H9 (cell line): ENCODE measurements at regions not wholly inside any gene's neighbourhood (a gene's known extent, or its start where the extent isn't known, plus 50 kb on each side); places are given as distances from the start of the nearest gene placed in this dataset.

ENCODE experiments used
- DNase-seq: peaks from one replicate; pipeline ENCODE4 v3.0.0-alpha.2; 2017
- H2AFZ ChIP-seq: one replicate; pipeline ENCODE4 v1.6.1; 2013; ENCODE audit warnings: mild to moderate bottlenecking, low read length, control low read depth, moderate library complexity
- H2AK5ac ChIP-seq: 2 replicates; pipeline ENCODE4 v1.6.1; 2013; ENCODE audit warnings: low read length, control low read depth, mixed read lengths; ENCODE audit not compliant: insufficient read length
- H2BK120ac ChIP-seq: one replicate; pipeline ENCODE4 v1.6.1; 2013; ENCODE audit warnings: low read depth, mild to moderate bottlenecking, low read length, control low read depth, inconsistent platforms; ENCODE audit not compliant: poor library complexity, severe bottlenecking
- H2BK12ac ChIP-seq: 2 replicates; pipeline ENCODE4 v1.6.1; 2013; ENCODE audit warnings: low read length, control low read depth, mixed read lengths, low read depth; ENCODE audit not compliant: insufficient read length
- H2BK15ac ChIP-seq: 2 replicates; pipeline ENCODE4 v1.6.1; 2013; ENCODE audit warnings: low read depth, low read length, control low read depth
- H2BK20ac ChIP-seq: one replicate; pipeline ENCODE4 v1.6.1; 2013; ENCODE audit warnings: low read depth, mild to moderate bottlenecking, low read length, control low read depth, inconsistent platforms; ENCODE audit not compliant: poor library complexity, severe bottlenecking
- H2BK5ac ChIP-seq: 2 replicates; pipeline ENCODE4 v1.6.1; 2013; ENCODE audit warnings: low read length, control low read depth, mixed read lengths; ENCODE audit not compliant: insufficient read length
- H3K14ac ChIP-seq: 2 replicates; pipeline ENCODE4 v1.6.1; 2013; ENCODE audit warnings: low read length, control low read depth; ENCODE audit not compliant: insufficient read depth
- H3K18ac ChIP-seq: 2 replicates; pipeline ENCODE4 v1.6.1; 2013; ENCODE audit warnings: low read depth, mild to moderate bottlenecking, mixed read lengths, low read length, control low read depth; ENCODE audit not compliant: insufficient read length
- H3K23ac ChIP-seq: 2 replicates; pipeline ENCODE4 v1.6.1; 2013; ENCODE audit warnings: low read length, control low read depth, mixed read lengths, low read depth; ENCODE audit not compliant: insufficient read length
- H3K23me2 ChIP-seq: 2 replicates; pipeline ENCODE4 v1.6.1; 2013; ENCODE audit warnings: low read depth, mild to moderate bottlenecking, mixed read lengths, low read length, control low read depth; ENCODE audit not compliant: insufficient read length, poor library complexity, severe bottlenecking
- H3K27ac ChIP-seq: 2 replicates; pipeline ENCODE4 v1.5.1; 2013; ENCODE audit warnings: low read length, control low read depth, mixed read lengths, low read depth; ENCODE audit not compliant: insufficient read length
- H3K27me3 ChIP-seq: 2 replicates; pipeline ENCODE4 v1.6.1; 2013; ENCODE audit warnings: low read length, control low read depth, inconsistent platforms; ENCODE audit not compliant: insufficient read depth
- H3K4ac ChIP-seq: 2 replicates; pipeline ENCODE4 v1.6.1; 2013; ENCODE audit warnings: low read depth, mild to moderate bottlenecking, control low read depth, inconsistent platforms, low read length, moderate library complexity
- H3K4me1 ChIP-seq: 2 replicates; pipeline ENCODE4 v1.6.1; 2013; ENCODE audit warnings: low read length, control low read depth, inconsistent platforms; ENCODE audit not compliant: insufficient read depth
- H3K4me2 ChIP-seq: 2 replicates; pipeline ENCODE4 v1.6.1; 2013; ENCODE audit warnings: low read length, control low read depth, mixed read lengths; ENCODE audit not compliant: insufficient read length, insufficient read depth
- H3K56ac ChIP-seq: 2 replicates; pipeline ENCODE4 v1.6.1; 2013; ENCODE audit warnings: low read depth, mild to moderate bottlenecking, mixed read lengths, low read length, control low read depth; ENCODE audit not compliant: insufficient read length
- H3K79me1 ChIP-seq: 2 replicates; pipeline ENCODE4 v1.6.1; 2013; ENCODE audit warnings: low read depth, mild to moderate bottlenecking, moderate library complexity, low read length, control low read depth, inconsistent platforms; ENCODE audit not compliant: insufficient read depth, poor library complexity, severe bottlenecking
- H3K79me2 ChIP-seq: 2 replicates; pipeline ENCODE4 v1.6.1; 2013; ENCODE audit warnings: low read length, control low read depth, inconsistent platforms; ENCODE audit not compliant: insufficient read depth
- H3K9ac ChIP-seq: 2 replicates; pipeline ENCODE4 v1.6.1; 2013; ENCODE audit warnings: low read length, control low read depth, mixed read lengths; ENCODE audit not compliant: insufficient read length; ENCODE audit errors: extremely low read depth
- H3K9me3 ChIP-seq: one replicate; pipeline ENCODE4 v1.6.1; 2013; ENCODE audit warnings: low read depth, low read length, inconsistent platforms; ENCODE audit not compliant: control insufficient read depth
- H3T11ph ChIP-seq: one replicate; pipeline ENCODE4 v1.6.1; 2013; ENCODE audit warnings: mild to moderate bottlenecking, low read length, control low read depth, inconsistent platforms
- H4K20me1 ChIP-seq: one replicate; pipeline ENCODE4 v1.6.1; 2013; ENCODE audit not compliant: control insufficient read depth, insufficient read length, insufficient read depth
- H4K5ac ChIP-seq: 2 replicates; pipeline ENCODE4 v1.6.1; 2013; ENCODE audit warnings: low read depth, mild to moderate bottlenecking, mixed read lengths, low read length, control low read depth; ENCODE audit not compliant: insufficient read length
- H4K8ac ChIP-seq: replicated peaks from 2 replicates; pipeline ENCODE4 v1.6.1; 2013; ENCODE audit warnings: low read length, control low read depth, mixed read lengths, low read depth; ENCODE audit not compliant: insufficient read length
- H4K91ac ChIP-seq: 2 replicates; pipeline ENCODE4 v1.6.1; 2013; ENCODE audit warnings: low read depth, mild to moderate bottlenecking, moderate library complexity, mixed read lengths, low read length, control low read depth; ENCODE audit not compliant: insufficient read length
- H3K27ac Mint-ChIP-seq, 3 experiments: 2 replicates in 2 of 3; 3 replicates in 1 of 3; pipeline ENCODE4 v1.8.0; 2020 to 2021; ENCODE audit warnings: mixed read lengths in 3 of 3, mild to moderate bottlenecking in 1 of 3, moderate library complexity in 1 of 3
- H3K27me3 Mint-ChIP-seq: 2 replicates; pipeline ENCODE4 v1.8.0; 2021; ENCODE audit warnings: low read depth, mild to moderate bottlenecking, moderate library complexity, mixed read lengths
- H3K36me3 Mint-ChIP-seq, 3 experiments: 2 replicates in 2 of 3; 3 replicates in 1 of 3; pipeline ENCODE4 v1.8.0; 2020 to 2021; ENCODE audit warnings: low read depth in 3 of 3, mixed read lengths in 3 of 3; ENCODE audit not compliant: insufficient read depth in 1 of 3
- H3K4me1 Mint-ChIP-seq, 2 experiments: 2 replicates each; pipeline ENCODE4 v1.8.0; 2020; ENCODE audit warnings: mixed read lengths in 2 of 2
- H3K4me3 Mint-ChIP-seq, 2 experiments: 2 replicates in 1 of 2; 3 replicates in 1 of 2; pipeline ENCODE4 v1.8.0; 2020 to 2021; ENCODE audit warnings: mild to moderate bottlenecking in 2 of 2, mixed read lengths in 2 of 2, moderate library complexity in 1 of 2
- H3K9me3 Mint-ChIP-seq, 2 experiments: 2 replicates in 1 of 2; 3 replicates in 1 of 2; pipeline ENCODE4 v1.8.0; 2020; ENCODE audit warnings: mild to moderate bottlenecking in 2 of 2, mixed read lengths in 2 of 2, moderate library complexity in 1 of 2
- WGBS: extraction: QIAGEN DNeasy Blood & Tissue Kit; methylation state at CpG from one replicate; pipeline ENCODE4 v1.1.7; 2013; ENCODE audit warnings: missing lambda C conversion rate, low lambda C conversion rate, mixed read lengths; ENCODE audit not compliant: insufficient read length; ENCODE audit errors: extremely low coverage; 5-methylcytosine and 5-hydroxymethylcytosine counted together
- TF ChIP-seq, protein P1 (sequence below): fragments of 200-600 bp; sonication (generic); conservative IDR thresholded peaks from 3 replicates; pipeline ENCODE4 v1.8.0; 2021; ENCODE audit warnings: antibody characterized with exemption, mild to moderate bottlenecking

DNA sequence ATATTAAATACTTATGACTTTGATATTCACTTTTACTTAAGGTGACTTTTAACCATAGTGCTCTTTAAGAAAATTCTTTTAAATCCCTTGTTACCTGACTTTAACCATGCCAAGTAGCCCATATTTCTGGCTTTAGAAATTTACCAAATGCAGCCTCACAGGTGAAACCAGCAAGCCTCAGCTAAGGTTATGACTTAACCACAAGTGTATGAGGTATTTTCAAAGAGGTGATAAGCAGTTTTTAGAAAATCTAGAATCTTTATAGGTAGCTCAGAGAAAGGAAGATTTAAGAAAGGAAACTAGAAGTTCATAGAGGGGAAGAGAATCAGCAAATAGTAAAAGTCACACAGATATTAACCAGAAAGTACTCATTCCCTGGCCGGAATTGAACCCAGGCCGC lies 661.9 kb upstream of the GJE1 start:
- no peak overlapping the region for H3K4me2 ChIP-seq
- H4K8ac ChIP-seq: no peak overlapping the region
- H3T11ph ChIP-seq: no peak overlapping the region
- no peak overlapping the region for H3K56ac ChIP-seq
- H3K36me3 Mint-ChIP-seq: peaks cover 30 to 37% (median 34%) of the 10 kb centered on the region in 3 experiments
- no peak overlapping the region for H2BK15ac ChIP-seq
- H3K23ac ChIP-seq: no peak overlapping the region
- WGBS: no CpG with 5 or more reads among the region's 2 CpGs
- H2BK12ac ChIP-seq: no peak overlapping the region
- H3K9me3 Mint-ChIP-seq: peaks cover 15 to 40% of the 10 kb centered on the region in 2 experiments
- H4K20me1 ChIP-seq: no peaks in the 10 kb centered on the region
- no peak overlapping the region for H4K5ac ChIP-seq
- H3K4me3 Mint-ChIP-seq: no peak overlapping the region
- H2BK120ac ChIP-seq: no peak overlapping the region
- no peak overlapping the region for H3K4ac ChIP-seq
- no peak overlapping the region for H2AFZ ChIP-seq
- no peak overlapping the region for H2BK20ac ChIP-seq
- H3K9me3 ChIP-seq: peaks cover 13% of the 10 kb centered on the region
- H2AK5ac ChIP-seq: no peak overlapping the region
- H3K27me3 Mint-ChIP-seq: no peaks in the 10 kb centered on the region; the same call in none of the 2 replicates
- H3K27ac ChIP-seq: no peak overlapping the region
- DNase-seq: no peak
- peaks cover 31 to 40% of the 10 kb centered on the region in 2 experiments for H3K4me1 Mint-ChIP-seq
- no peak overlapping the region for H4K91ac ChIP-seq
- H3K79me2 ChIP-seq: no peaks in the 10 kb centered on the region
- H3K18ac ChIP-seq: no peak overlapping the region
- H3K27ac Mint-ChIP-seq: no peak overlapping the region
- no peak overlapping the region for H2BK5ac ChIP-seq
- no peaks in the 10 kb centered on the region for H3K79me1 ChIP-seq
- H3K4me1 ChIP-seq: no peaks in the 10 kb centered on the region; the same call in 1 of the 2 replicates
- no peak overlapping the region for H3K9ac ChIP-seq
- no peaks in the 10 kb centered on the region for H3K23me2 ChIP-seq
- H3K14ac ChIP-seq: no peak overlapping the region
- H3K27me3 ChIP-seq: no peaks in the 10 kb centered on the region
- TF ChIP-seq, protein P1, sequence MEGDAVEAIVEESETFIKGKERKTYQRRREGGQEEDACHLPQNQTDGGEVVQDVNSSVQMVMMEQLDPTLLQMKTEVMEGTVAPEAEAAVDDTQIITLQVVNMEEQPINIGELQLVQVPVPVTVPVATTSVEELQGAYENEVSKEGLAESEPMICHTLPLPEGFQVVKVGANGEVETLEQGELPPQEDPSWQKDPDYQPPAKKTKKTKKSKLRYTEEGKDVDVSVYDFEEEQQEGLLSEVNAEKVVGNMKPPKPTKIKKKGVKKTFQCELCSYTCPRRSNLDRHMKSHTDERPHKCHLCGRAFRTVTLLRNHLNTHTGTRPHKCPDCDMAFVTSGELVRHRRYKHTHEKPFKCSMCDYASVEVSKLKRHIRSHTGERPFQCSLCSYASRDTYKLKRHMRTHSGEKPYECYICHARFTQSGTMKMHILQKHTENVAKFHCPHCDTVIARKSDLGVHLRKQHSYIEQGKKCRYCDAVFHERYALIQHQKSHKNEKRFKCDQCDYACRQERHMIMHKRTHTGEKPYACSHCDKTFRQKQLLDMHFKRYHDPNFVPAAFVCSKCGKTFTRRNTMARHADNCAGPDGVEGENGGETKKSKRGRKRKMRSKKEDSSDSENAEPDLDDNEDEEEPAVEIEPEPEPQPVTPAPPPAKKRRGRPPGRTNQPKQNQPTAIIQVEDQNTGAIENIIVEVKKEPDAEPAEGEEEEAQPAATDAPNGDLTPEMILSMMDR: no peak
